Mononuclear cell (primary cell): ENCODE measurements at regions not wholly inside any gene's neighbourhood (a gene's known extent, or its start where the extent isn't known, plus 50 kb on each side); places are given as distances from the start of the nearest gene placed in this dataset.

Experiments used
- H3K27me3 ChIP-seq: 2 replicates; pipeline ENCODE4 v1.6.0; 2011; ENCODE audit warnings: low read length, control low read depth; ENCODE audit not compliant: insufficient read depth
- H3K4me1 ChIP-seq: 2 replicates; pipeline ENCODE4 v1.5.1; 2011; ENCODE audit warnings: mild to moderate bottlenecking, low read length, control low read depth; ENCODE audit not compliant: insufficient read depth
- H3K4me3 ChIP-seq: 2 replicates; pipeline ENCODE4 v1.5.1; 2011; ENCODE audit warnings: mild to moderate bottlenecking, low read length, moderate library complexity
- H3K9me3 ChIP-seq: 2 replicates; pipeline ENCODE4 v1.5.1; 2011; ENCODE audit warnings: low read depth, mild to moderate bottlenecking, control low read depth, low read length

DNA sequence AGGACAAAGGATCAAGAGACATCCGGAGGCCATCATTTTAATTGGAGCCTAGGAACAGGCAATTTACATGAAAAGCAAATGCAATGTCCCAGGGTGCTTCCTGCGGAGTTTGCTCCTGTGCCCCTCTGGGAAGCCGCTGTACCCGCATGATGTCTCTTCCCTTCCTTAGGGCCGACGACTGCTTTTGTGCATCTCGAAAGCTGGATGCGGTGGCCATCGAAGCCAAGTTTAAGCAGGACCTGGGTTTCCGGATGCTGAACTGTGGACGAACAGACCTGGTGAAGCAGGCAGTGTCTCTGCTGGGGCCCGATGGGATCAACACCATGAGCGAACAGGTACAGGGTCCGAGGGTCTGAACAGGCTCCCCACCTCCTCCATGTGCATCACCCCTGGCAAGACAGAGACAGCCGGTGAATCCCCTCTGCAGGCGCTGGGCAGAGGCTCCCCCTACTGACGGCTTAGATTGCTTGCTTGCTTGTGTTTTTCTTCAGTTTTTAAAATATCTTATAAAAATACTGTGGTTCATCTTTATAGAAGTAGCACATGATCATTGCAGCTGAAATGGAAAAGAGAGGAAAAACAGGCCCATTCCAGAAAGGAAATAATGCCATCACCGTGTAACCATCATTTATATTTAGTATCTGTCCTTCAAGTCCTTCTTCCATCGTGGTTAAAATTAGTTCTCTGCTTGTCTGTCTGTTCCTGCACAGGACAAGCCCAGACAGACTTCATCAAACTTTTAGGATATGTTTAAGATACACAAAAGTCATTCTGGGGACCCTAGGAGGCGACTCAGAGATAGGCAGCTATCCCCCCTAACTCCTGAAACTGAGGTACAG, 75.4 kb upstream of the PWP1 start:
- H3K4me1 ChIP-seq, result no peaks in the 10 kb centered on the region
- H3K4me3 ChIP-seq, result no peak overlapping the region

DNA sequence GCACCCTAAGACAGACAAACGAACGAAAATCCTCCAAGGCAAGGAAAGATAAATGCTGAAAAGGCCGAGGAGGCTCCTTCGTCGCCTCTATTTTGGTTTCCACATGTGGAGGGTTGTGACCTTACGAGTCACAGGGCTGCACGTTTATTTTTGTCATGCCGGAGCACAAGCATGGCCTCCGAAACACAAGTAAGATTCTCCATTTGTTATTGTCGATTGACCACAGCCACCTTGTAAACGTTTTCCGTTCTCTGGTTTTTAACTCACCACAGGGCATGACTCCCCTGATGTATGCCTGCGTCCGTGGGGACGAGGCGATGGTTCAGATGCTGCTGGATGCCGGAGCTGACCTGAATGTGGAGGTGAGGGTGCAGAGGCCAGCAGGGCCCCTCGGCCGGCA, 73.1 kb upstream of the PWP1 start:
- Histone ChIP-seq H3K27me3 (no peaks in the 10 kb centered on the region), H3K9me3 (no peaks in the 10 kb centered on the region), H3K4me3 (no peak overlapping the region), H3K4me1 (no peaks in the 10 kb centered on the region)

More for the DNA sequence above, 75.4 kb upstream of the PWP1 start:
- Histone ChIP-seq H3K27me3 (no peaks in the 10 kb centered on the region), H3K9me3 (no peaks in the 10 kb centered on the region)

DNA sequence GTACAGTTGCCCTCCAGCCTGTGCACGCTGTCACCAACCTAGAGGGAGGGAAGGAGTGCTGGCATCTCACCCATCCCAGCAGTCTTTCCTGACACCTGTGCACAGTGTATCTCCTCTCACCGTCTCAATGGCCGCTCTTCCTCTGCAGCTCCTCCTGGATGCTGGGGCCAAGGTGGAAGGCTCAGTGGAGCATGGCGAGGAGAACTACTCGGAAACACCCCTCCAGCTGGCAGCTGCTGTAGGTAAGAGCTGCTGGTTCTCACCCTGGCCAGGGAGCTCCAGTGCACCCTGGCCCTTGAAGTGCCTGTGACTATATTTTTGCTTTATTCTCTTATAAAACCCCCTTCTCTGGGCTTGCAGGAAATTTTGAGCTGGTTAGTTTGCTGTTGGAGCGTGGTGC, 68.7 kb upstream of the PWP1 start:
- Histone ChIP-seq H3K4me1 (no peaks in the 10 kb centered on the region), H3K4me3 (no peak overlapping the region), H3K27me3 (no peaks in the 10 kb centered on the region), H3K9me3 (no peaks in the 10 kb centered on the region)

DNA sequence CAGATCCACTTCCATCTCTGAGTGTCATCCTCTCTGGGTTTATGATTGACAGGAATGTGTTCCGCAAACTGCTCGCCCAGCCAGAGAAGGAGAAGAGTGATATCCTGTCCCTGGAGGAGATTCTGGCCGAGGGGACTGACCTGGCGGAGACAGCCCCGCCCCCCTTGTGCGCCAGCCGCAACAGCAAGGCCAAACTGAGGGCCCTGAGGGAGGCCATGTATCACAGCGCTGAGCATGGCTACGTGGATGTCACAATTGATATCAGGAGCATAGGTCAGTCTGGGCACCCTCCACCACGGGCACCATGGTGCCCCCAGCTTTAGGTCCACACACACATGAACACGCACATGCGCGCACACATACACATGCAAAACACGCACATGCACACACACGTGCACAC, 67.5 kb upstream of the PWP1 start:
- H3K4me1 ChIP-seq, result no peaks in the 10 kb centered on the region
- H3K9me3 ChIP-seq, result no peaks in the 10 kb centered on the region
- H3K27me3 ChIP-seq, result no peaks in the 10 kb centered on the region
- no peak overlapping the region for H3K4me3 ChIP-seq

DNA sequence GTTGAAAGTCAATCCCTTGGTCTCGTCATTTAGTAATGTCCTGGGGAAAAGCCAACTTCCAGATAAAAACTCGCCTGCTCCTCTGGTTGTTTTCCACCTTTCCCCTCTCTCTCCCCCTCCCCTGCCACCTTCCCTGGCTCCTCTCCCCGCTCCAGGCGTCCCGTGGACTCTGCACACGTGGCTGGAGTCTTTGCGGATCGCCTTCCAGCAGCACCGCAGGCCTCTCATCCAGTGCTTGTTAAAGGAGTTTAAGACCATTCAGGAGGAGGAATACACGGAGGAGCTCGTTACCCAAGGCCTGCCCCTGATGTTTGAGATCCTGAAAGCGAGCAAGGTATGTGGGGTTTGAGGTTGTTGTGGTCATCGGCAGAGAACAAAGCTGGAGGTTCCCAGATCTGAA, 65.8 kb upstream of the PWP1 start:
- Histone ChIP-seq H3K4me1 (no peaks in the 10 kb centered on the region), H3K9me3 (no peaks in the 10 kb centered on the region), H3K27me3 (no peaks in the 10 kb centered on the region), H3K4me3 (no peak overlapping the region)

DNA sequence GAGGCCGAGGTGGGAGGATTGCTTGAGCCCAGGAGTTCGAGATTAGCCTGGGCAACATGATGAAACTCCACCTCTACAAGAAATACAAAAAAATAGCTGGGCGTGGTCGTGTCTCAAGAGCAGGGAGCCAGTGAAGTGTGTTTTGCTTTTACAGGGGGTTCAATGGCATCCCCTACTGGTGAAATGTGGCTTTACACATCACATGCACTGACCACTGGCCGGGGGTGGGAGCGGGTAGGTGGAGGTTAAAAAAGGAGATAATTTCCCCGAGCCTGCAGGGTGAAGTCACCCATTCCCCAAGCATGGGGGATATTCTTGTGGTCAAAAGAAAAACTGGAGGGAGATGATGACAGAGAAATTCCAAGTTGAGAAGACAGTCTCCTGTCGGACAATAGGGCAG, 63.6 kb upstream of the PWP1 start:
- no peak overlapping the region for H3K4me3 ChIP-seq
- H3K4me1 ChIP-seq, result no peaks in the 10 kb centered on the region
- H3K9me3 ChIP-seq, result no peaks in the 10 kb centered on the region
- no peaks in the 10 kb centered on the region for H3K27me3 ChIP-seq

DNA sequence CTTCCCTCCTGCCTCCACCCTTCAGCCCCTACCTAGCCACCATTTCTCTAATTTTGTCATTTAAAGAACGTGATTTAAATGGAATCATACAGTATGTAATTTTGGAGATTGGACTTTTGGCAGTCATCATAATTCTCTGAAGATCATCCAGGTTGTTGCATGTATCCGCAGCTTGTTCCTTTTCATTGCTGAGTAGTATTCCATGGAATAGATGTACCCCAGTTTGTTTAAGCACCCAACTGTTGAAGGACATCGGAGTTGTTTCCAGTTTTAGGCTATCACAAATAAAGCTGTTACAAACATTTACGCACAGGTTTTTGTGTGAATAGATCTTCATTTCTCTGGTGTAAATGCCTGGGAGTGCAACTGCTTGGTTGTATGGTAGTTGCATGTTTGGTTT, 61.1 kb upstream of the PWP1 start:
- no peak overlapping the region for H3K4me3 ChIP-seq
- no peaks in the 10 kb centered on the region for H3K4me1 ChIP-seq
- no peaks in the 10 kb centered on the region for H3K9me3 ChIP-seq
- H3K27me3 ChIP-seq, result no peaks in the 10 kb centered on the region

DNA sequence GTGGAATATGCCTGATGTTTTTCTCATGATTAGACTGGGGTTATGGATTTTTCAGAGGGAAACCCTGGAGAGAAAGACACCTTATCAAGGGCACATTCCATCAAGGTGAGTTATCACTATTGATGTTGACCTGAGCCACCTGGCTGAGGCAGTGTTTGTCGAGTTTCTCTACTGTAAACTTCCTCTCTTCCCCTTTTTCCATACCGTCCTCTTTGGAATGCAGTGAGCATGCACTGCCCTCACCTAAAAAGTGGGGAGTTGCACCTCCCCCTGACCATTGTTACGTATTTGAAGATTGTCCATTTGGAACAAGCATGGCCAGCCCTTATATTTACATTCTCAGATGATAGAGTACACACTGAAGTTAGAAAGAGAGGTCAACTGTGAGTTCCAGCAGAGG, 53.9 kb upstream of the PWP1 start:
- no peaks in the 10 kb centered on the region for H3K27me3 ChIP-seq

DNA sequence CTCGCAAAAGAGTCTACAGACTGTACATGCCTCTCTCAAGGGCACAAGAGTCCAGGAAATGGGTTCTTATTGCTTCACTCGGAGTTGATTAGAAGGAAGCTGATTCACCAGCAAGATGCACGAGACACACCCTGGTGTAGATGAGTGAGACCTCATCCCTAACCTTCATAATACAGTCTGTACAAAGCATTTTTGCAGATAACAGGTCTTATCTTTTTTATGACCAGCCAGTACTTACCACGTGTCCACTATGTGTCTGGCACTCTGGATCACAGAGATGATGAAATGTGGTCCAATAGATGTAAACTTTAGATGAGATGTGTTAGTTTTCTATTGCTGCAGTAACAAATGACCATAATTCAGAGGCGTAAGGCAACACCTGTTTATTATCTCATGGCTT, 53.4 kb upstream of the PWP1 start:
- H3K27me3 ChIP-seq, result no peaks in the 10 kb centered on the region
- H3K4me1 ChIP-seq, result no peaks in the 10 kb centered on the region
- H3K9me3 ChIP-seq, result no peaks in the 10 kb centered on the region
- no peak overlapping the region for H3K4me3 ChIP-seq

More for the DNA sequence above, 53.9 kb upstream of the PWP1 start:
- H3K4me3 ChIP-seq, result no peak overlapping the region
- no peaks in the 10 kb centered on the region for H3K4me1 ChIP-seq
- no peaks in the 10 kb centered on the region for H3K9me3 ChIP-seq

DNA sequence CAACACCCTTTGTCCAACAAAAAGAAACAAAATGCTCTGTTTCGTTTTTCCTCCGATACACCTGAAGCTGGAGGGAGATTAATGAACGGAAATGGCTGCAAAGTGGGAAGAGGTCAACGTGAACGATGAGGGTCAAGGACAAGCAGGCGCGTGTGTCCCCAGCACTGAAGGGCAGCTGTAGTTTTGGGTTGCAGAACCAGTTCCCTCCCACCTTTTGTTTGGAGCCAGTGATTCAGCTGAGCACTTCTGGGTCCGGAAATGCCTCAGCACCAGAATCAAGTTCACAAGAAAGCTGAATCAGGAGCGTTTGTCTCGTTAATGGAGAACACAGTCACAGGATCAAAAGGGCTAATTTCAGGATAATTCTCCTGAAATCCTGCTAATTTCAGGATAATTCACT, 51.1 kb upstream of the PWP1 start:
- H3K9me3 ChIP-seq, result no peaks in the 10 kb centered on the region
- no peaks in the 10 kb centered on the region for H3K4me1 ChIP-seq
- no peak overlapping the region for H3K4me3 ChIP-seq
- no peaks in the 10 kb centered on the region for H3K27me3 ChIP-seq

DNA sequence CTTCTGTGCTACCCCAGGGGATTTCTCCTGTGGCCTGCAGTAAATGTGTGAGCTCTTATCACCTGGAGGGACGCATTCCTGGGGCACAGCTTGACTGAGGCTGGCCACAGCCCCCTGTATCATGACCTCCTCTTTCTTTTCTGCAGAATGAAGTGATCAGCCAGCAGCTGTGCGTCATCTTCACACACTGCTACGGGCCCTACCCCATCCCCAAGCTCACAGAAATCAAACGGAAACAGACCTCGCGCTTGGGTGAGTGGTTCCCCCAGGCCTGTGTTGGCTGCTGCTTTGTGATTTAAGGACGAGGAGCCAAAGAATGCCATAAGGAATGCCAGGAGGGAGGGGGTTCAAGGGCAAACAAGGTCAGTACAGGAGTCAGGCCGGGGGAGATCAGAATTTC, 50.5 kb upstream of the PWP1 start:
- no peaks in the 10 kb centered on the region for H3K4me1 ChIP-seq
- H3K4me3 ChIP-seq, result no peak overlapping the region
- no peaks in the 10 kb centered on the region for H3K27me3 ChIP-seq
- H3K9me3 ChIP-seq, result no peaks in the 10 kb centered on the region
